Liver (tissue), 8 donors: ENCODE measurements at regions not wholly inside any gene's neighbourhood (a gene's known extent, or its start where the extent isn't known, plus 50 kb on each side); places are given as distances from the start of the nearest gene placed in this dataset.

Experiments
- DNase-seq: peaks from one replicate; pipeline ENCODE4 v3.0.0-alpha.2; 2017; ENCODE audit warnings: low spot score
- H3K27ac ChIP-seq, 2 donors: one replicate each; pipeline ENCODE4 v1.7.0; 2013; ENCODE audit warnings: inconsistent platforms in 2 of 2, low read length in 2 of 2, control low read depth in 1 of 2, low read depth in 1 of 2, mild to moderate bottlenecking in 1 of 2
- H3K27me3 ChIP-seq, 4 donors: one replicate each; pipeline versions ENCODE4 v1.6.1 to v1.7.0; 2013; ENCODE audit warnings: low read length in 3 of 4, inconsistent platforms in 1 of 4, mild to moderate bottlenecking in 1 of 4, moderate library complexity in 1 of 4; ENCODE audit not compliant: control insufficient read depth in 4 of 4, insufficient read depth in 4 of 4
- H3K36me3 ChIP-seq, 4 donors: one replicate each; pipeline versions ENCODE4 v1.6.1 to v1.7.0; 2013; ENCODE audit warnings: low read length in 3 of 4, mild to moderate bottlenecking in 3 of 4, low read depth in 1 of 4, moderate library complexity in 1 of 4; ENCODE audit not compliant: control insufficient read depth in 4 of 4, insufficient read depth in 3 of 4
- H3K4me1 ChIP-seq, 4 donors: one replicate each; pipeline versions ENCODE4 v1.6.1 to v1.7.0; 2013; ENCODE audit warnings: low read length in 3 of 4, mild to moderate bottlenecking in 3 of 4, moderate library complexity in 1 of 4; ENCODE audit not compliant: control insufficient read depth in 4 of 4, insufficient read depth in 4 of 4
- H3K4me3 ChIP-seq, 3 donors: one replicate each; pipeline versions ENCODE4 v1.6.1 to v1.7.0; 2013; ENCODE audit warnings: low read length in 3 of 3, control low read depth in 1 of 3, low read depth in 1 of 3, mild to moderate bottlenecking in 1 of 3
- H3K9ac ChIP-seq, 2 donors: one replicate each; pipeline ENCODE4 v1.7.0; 2013; ENCODE audit warnings: low read length in 2 of 2, mild to moderate bottlenecking in 2 of 2, moderate library complexity in 2 of 2, control low read depth in 1 of 2, low read depth in 1 of 2
- H3K9me3 ChIP-seq, 4 donors: one replicate each; pipeline versions ENCODE4 v1.6.1 to v1.7.0; 2013; ENCODE audit warnings: low read length in 3 of 4; ENCODE audit not compliant: control insufficient read depth in 4 of 4
- EGR1 ChIP-seq, 2 donors: IDR thresholded peaks; 2 replicates each; pipeline ENCODE4 v1.6.1; 2016 to 2018; ENCODE audit warnings: antibody characterized with exemption in 2 of 2, low read depth in 2 of 2
- FOXA1 ChIP-seq: IDR thresholded peaks from 2 replicates; pipeline ENCODE4 v1.6.1; 2016; ENCODE audit warnings: antibody characterized with exemption
- FOXA2 ChIP-seq: IDR thresholded peaks from 2 replicates; pipeline ENCODE4 v1.6.1; 2016; ENCODE audit warnings: antibody characterized with exemption
- GABPA ChIP-seq, 2 donors: IDR thresholded peaks in 1 of 2; conservative IDR thresholded peaks in 1 of 2; 2 replicates each; pipeline ENCODE4 v1.6.1; 2016; ENCODE audit warnings: antibody characterized with exemption in 2 of 2, mild to moderate bottlenecking in 1 of 2, moderate library complexity in 1 of 2
- HNF4A ChIP-seq, 2 donors: conservative IDR thresholded peaks; 2 replicates each; pipeline ENCODE4 v1.6.1; 2016; ENCODE audit warnings: antibody characterized with exemption in 2 of 2, mild to moderate bottlenecking in 2 of 2
- HNF4G ChIP-seq: IDR thresholded peaks from 2 replicates; pipeline ENCODE4 v1.6.1; 2016; ENCODE audit warnings: antibody characterized with exemption
- JUND ChIP-seq, 2 donors: IDR thresholded peaks; 2 replicates each; pipeline ENCODE4 v1.6.1; 2016; ENCODE audit warnings: antibody characterized with exemption in 2 of 2
- NR2F2 ChIP-seq: IDR thresholded peaks from 2 replicates; pipeline ENCODE4 v1.6.1; 2016; ENCODE audit warnings: antibody characterized with exemption
- RAD21 ChIP-seq, 2 donors: IDR thresholded peaks; 2 replicates each; pipeline ENCODE4 v1.6.1; 2016; ENCODE audit warnings: antibody characterized with exemption in 2 of 2, mild to moderate bottlenecking in 2 of 2
- RXRA ChIP-seq, 2 donors: IDR thresholded peaks; 2 replicates each; pipeline ENCODE4 v1.6.1; 2017 to 2018; ENCODE audit warnings: antibody characterized with exemption in 2 of 2, mild to moderate bottlenecking in 1 of 2
- SP1 ChIP-seq: IDR thresholded peaks from 2 replicates; pipeline ENCODE4 v1.6.1; 2018; ENCODE audit warnings: antibody characterized with exemption, mild to moderate bottlenecking
- TAF1 ChIP-seq: conservative IDR thresholded peaks from 2 replicates; pipeline ENCODE4 v1.6.1; 2016; ENCODE audit warnings: antibody characterized with exemption, mild to moderate bottlenecking
- YY1 ChIP-seq: IDR thresholded peaks from 2 replicates; pipeline ENCODE4 v1.6.1; 2016; ENCODE audit warnings: antibody characterized with exemption, mild to moderate bottlenecking
- WGBS: extraction: QIAGEN DNeasy Blood & Tissue Kit; methylation state at CpG from one replicate; pipeline ENCODE4 v1.1.7; 2013; 5-methylcytosine and 5-hydroxymethylcytosine counted together
- TF ChIP-seq, protein P1 (sequence below): IDR thresholded peaks from 2 replicates; pipeline ENCODE4 v1.6.1; 2016; ENCODE audit warnings: antibody characterized with exemption, mild to moderate bottlenecking
- TF ChIP-seq, protein P2 (sequence below): IDR thresholded peaks from 2 replicates; pipeline ENCODE4 v1.6.1; 2016; ENCODE audit warnings: antibody characterized with exemption
- TF ChIP-seq, protein P3 (sequence below): IDR thresholded peaks from 2 replicates; pipeline ENCODE4 v1.6.1; 2016; ENCODE audit warnings: antibody characterized with exemption
- TF ChIP-seq, protein P4 (sequence below): fragments of 150-350 bp; IDR thresholded peaks from 2 replicates; pipeline ENCODE4 v1.5.1; 2017; ENCODE audit warnings: improper control_type of control experiment, low read depth, low read length; ENCODE audit not compliant: missing input control
- TF ChIP-seq, protein P5 (sequence below): IDR thresholded peaks from 2 replicates; pipeline ENCODE4 v1.6.1; 2016; ENCODE audit warnings: antibody characterized with exemption
- donor health status: healthy.
- donor health status: healthy.
- donor health status: healthy.
- donor health status: healthy.
- donor health status: healthy.

DNA sequence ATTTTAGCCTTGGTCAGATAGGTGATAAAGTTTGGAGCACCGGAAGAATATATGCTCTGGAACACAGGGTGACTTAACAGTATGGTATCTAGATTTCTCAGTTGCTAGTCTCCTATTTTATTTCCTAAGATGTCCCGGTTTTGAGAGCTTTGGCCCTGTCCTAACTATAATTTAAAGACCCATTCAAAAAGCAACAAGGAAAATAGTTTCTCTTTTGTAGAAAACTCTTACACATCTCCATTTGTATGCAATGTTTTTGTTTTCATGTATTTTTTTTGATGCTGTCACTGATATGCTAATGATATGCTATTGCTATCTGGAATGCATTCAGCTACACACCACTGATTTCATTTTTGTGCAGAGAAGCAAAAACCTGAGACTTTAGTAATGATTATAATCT is 237.8 kb downstream of the GPD2 start:
- 85% methylated on average over 2 of the region's 2 CpGs for WGBS
- Histone ChIP-seq H3K27ac (no peak overlapping the region), H3K4me3 (no peak overlapping the region), H3K36me3 (no peaks in the 10 kb centered on the region), H3K9ac (no peak overlapping the region), H3K4me1 (peaks cover 0 to 1% (median 0%) of the 10 kb centered on the region in 4 donors), H3K9me3 (no peaks in the 10 kb centered on the region), H3K27me3 (no peaks in the 10 kb centered on the region)
- TF ChIP-seq TAF1 (no peak), EGR1 (IDR thresholded peaks at IDR 0.05; ENCODE audit: low read depth in 2 of 2) (no peak), GABPA (IDR thresholded peaks at IDR 0.05 in 1 of 2, conservative IDR thresholded peaks at IDR 0.05 in 1 of 2) (no peak), HNF4G (no peak), YY1 (no peak), FOXA2 (no peak), NR2F2 (no peak), SP1 (no peak), JUND (IDR thresholded peaks at IDR 0.05) (no peak), FOXA1 (no peak), RAD21 (IDR thresholded peaks at IDR 0.05) (no peak), RXRA (IDR thresholded peaks at IDR 0.05) (no peak), HNF4A (conservative IDR thresholded peaks at IDR 0.05) (no peak)
- TF ChIP-seq, protein P1, sequence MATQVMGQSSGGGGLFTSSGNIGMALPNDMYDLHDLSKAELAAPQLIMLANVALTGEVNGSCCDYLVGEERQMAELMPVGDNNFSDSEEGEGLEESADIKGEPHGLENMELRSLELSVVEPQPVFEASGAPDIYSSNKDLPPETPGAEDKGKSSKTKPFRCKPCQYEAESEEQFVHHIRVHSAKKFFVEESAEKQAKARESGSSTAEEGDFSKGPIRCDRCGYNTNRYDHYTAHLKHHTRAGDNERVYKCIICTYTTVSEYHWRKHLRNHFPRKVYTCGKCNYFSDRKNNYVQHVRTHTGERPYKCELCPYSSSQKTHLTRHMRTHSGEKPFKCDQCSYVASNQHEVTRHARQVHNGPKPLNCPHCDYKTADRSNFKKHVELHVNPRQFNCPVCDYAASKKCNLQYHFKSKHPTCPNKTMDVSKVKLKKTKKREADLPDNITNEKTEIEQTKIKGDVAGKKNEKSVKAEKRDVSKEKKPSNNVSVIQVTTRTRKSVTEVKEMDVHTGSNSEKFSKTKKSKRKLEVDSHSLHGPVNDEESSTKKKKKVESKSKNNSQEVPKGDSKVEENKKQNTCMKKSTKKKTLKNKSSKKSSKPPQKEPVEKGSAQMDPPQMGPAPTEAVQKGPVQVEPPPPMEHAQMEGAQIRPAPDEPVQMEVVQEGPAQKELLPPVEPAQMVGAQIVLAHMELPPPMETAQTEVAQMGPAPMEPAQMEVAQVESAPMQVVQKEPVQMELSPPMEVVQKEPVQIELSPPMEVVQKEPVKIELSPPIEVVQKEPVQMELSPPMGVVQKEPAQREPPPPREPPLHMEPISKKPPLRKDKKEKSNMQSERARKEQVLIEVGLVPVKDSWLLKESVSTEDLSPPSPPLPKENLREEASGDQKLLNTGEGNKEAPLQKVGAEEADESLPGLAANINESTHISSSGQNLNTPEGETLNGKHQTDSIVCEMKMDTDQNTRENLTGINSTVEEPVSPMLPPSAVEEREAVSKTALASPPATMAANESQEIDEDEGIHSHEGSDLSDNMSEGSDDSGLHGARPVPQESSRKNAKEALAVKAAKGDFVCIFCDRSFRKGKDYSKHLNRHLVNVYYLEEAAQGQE = no peak
- TF ChIP-seq, protein P2, sequence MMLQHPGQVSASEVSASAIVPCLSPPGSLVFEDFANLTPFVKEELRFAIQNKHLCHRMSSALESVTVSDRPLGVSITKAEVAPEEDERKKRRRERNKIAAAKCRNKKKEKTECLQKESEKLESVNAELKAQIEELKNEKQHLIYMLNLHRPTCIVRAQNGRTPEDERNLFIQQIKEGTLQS = no peak
- TF ChIP-seq, protein P3, sequence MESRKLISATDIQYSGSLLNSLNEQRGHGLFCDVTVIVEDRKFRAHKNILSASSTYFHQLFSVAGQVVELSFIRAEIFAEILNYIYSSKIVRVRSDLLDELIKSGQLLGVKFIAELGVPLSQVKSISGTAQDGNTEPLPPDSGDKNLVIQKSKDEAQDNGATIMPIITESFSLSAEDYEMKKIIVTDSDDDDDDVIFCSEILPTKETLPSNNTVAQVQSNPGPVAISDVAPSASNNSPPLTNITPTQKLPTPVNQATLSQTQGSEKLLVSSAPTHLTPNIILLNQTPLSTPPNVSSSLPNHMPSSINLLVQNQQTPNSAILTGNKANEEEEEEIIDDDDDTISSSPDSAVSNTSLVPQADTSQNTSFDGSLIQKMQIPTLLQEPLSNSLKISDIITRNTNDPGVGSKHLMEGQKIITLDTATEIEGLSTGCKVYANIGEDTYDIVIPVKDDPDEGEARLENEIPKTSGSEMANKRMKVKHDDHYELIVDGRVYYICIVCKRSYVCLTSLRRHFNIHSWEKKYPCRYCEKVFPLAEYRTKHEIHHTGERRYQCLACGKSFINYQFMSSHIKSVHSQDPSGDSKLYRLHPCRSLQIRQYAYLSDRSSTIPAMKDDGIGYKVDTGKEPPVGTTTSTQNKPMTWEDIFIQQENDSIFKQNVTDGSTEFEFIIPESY = no peak
- TF ChIP-seq, protein P4, sequence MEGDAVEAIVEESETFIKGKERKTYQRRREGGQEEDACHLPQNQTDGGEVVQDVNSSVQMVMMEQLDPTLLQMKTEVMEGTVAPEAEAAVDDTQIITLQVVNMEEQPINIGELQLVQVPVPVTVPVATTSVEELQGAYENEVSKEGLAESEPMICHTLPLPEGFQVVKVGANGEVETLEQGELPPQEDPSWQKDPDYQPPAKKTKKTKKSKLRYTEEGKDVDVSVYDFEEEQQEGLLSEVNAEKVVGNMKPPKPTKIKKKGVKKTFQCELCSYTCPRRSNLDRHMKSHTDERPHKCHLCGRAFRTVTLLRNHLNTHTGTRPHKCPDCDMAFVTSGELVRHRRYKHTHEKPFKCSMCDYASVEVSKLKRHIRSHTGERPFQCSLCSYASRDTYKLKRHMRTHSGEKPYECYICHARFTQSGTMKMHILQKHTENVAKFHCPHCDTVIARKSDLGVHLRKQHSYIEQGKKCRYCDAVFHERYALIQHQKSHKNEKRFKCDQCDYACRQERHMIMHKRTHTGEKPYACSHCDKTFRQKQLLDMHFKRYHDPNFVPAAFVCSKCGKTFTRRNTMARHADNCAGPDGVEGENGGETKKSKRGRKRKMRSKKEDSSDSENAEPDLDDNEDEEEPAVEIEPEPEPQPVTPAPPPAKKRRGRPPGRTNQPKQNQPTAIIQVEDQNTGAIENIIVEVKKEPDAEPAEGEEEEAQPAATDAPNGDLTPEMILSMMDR = no peak
- TF ChIP-seq, protein P5, sequence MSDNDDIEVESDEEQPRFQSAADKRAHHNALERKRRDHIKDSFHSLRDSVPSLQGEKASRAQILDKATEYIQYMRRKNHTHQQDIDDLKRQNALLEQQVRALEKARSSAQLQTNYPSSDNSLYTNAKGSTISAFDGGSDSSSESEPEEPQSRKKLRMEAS = no peak
- DNase-seq = no peak

DNA sequence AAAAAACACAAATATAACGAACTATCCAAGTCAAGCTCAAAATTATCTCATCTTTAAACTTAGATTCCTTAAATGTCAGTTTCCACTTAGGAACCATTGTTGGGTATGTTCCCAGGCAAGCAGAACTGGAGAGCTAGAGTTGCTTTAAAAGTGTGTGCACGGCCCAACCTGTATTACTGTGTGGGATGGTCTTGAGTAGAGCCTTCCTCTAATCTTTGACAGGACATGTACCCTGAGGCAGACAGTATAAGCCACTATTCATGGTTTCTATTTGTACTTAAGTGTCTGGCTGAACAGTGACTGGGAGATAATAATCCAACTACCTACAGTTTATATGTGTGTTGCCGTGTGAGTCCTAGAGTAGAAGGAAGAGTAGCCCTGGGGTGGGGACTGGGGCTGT is 239.7 kb downstream of the GPD2 start:
- H3K9ac ChIP-seq = no peak overlapping the region
- no peak for DNase-seq
- peaks cover 0 to 1% (median 0%) of the 10 kb centered on the region in 4 donors for H3K4me1 ChIP-seq
- WGBS = 81% methylated on average over 3 of the region's 3 CpGs
- no peaks in the 10 kb centered on the region for H3K27me3 ChIP-seq
- H3K9me3 ChIP-seq = no peaks in the 10 kb centered on the region
- no peak overlapping the region for H3K27ac ChIP-seq
- no peak overlapping the region for H3K4me3 ChIP-seq
- no peaks in the 10 kb centered on the region for H3K36me3 ChIP-seq
- TF ChIP-seq YY1 = no peak
- TF ChIP-seq, protein P2 = no peak
- no peak for TF ChIP-seq RXRA (IDR thresholded peaks at IDR 0.05)
- TF ChIP-seq RAD21 (IDR thresholded peaks at IDR 0.05) = no peak
- TF ChIP-seq TAF1 = no peak
- TF ChIP-seq, protein P5 = no peak
- TF ChIP-seq FOXA1 = no peak
- TF ChIP-seq FOXA2 = no peak
- TF ChIP-seq, protein P4 = no peak
- TF ChIP-seq JUND (IDR thresholded peaks at IDR 0.05) = no peak
- TF ChIP-seq, protein P1 = no peak
